Activated CD8-positive, alpha-beta T cell treated with anti-CD3 and anti-CD28 coated beads, Interleukin-2, amount 10 ng/mL, durations not matched to agents 7 days and 5 days (primary cell): ENCODE measurements at regions not wholly inside any gene's neighbourhood (a gene's known extent, or its start where the extent isn't known, plus 50 kb on each side); places are given as distances from the start of the nearest gene placed in this dataset.

Source experiments
- ATAC-seq: fragments of 150-1000 bp; cut with Tn5 transposase; one replicate; pipeline ENCODE4 v1.10.0; 2021; ENCODE audit warnings: moderate library complexity
- CTCF ChIA-PET: fragments of 350-600 bp; sonication (Branson Sonifier 250); formaldehyde crosslinking; loops from one replicate; lab custom pipeline; 2021; ENCODE audit warnings: antibody characterized with exemption; lab: Charles Lee
- POLR2A ChIA-PET: fragments of 350-600 bp; sonication (Branson Sonifier 250); formaldehyde crosslinking; loops from one replicate; lab custom pipeline; 2021; ENCODE audit warnings: antibody characterized with exemption; lab: Charles Lee
- DNase-seq: peaks from one replicate; pipeline ENCODE4 v3.0.0-alpha.2; 2020
- H3K27ac Mint-ChIP-seq: one replicate; pipeline ENCODE4 v1.8.0; 2021; ENCODE audit warnings: mild to moderate bottlenecking, mixed read lengths
- H3K27me3 Mint-ChIP-seq: one replicate; pipeline ENCODE4 v1.8.0; 2021; ENCODE audit warnings: low read depth, mixed read lengths
- H3K36me3 Mint-ChIP-seq: one replicate; pipeline ENCODE4 v1.8.0; 2021; ENCODE audit warnings: low read depth, mixed read lengths
- H3K4me1 Mint-ChIP-seq: one replicate; pipeline ENCODE4 v1.8.0; 2021; ENCODE audit warnings: low read depth, mixed read lengths
- H3K4me3 Mint-ChIP-seq: one replicate; pipeline ENCODE4 v1.8.0; 2021; ENCODE audit warnings: mild to moderate bottlenecking, mixed read lengths
- H3K9me3 Mint-ChIP-seq: one replicate; pipeline ENCODE4 v1.8.0; 2022; ENCODE audit warnings: mixed read lengths; ENCODE audit not compliant: insufficient read depth

- no peaks in the 10 kb centered on the region for H3K36me3 Mint-ChIP-seq
- H3K27ac Mint-ChIP-seq, result no peak overlapping the region
- DNase-seq (no peak), ATAC-seq (no peak)
- H3K4me1 Mint-ChIP-seq, result no peaks in the 10 kb centered on the region
- no peaks in the 10 kb centered on the region for H3K9me3 Mint-ChIP-seq
- no peaks in the 10 kb centered on the region for H3K27me3 Mint-ChIP-seq
- no peak overlapping the region for H3K4me3 Mint-ChIP-seq
- CTCF ChIA-PET, result no interaction called here
- POLR2A ChIA-PET, result no interaction called here
Observed at GRCh38 chr6:166026586-166027126, 141.0 kb downstream of the TBXT start.

DNA sequence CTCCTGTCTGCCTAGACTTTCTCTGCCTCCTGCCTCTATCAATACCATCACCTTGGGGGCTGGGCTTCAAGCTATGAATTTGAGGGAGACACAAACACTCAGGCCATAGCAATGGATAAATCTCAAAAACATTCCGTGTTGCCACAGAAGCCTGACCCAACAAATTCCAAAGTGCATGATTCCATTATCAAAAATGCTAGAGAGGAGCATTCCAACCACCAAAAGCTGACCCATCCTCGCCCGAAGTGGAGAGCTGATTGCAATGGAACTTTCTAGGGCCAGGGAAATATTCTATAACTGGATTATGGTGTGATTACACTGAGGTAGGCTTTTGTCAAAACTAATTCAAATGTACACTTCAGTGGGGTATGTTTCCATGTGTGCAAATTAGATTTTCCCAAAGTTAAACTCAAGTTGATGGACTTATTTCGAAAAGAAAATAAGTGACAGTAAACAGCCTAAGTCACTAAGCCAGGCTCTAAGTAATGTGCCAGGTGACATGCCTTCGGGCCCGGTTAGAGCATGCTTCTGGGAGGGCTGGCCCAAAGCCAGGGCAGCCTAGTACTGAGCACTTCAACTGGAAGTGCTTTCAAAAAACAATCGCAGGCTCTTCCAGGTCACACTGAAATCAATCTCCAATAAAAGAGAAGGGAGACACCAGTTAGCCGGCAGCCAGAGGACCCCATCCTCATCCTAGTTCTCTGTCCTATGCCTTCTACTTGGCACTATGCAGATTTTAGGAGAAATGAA is 142.3 kb downstream of the TBXT start:
- ATAC-seq (no peak), DNase-seq (no peak)
- no peak overlapping the region for H3K4me3 Mint-ChIP-seq
- H3K4me1 Mint-ChIP-seq, result no peaks in the 10 kb centered on the region
- H3K36me3 Mint-ChIP-seq, result no peaks in the 10 kb centered on the region
- ChIA-PET CTCF (no interaction called here), POLR2A (no interaction called here)
- H3K27ac Mint-ChIP-seq, result no peak overlapping the region
- H3K27me3 Mint-ChIP-seq, result no peaks in the 10 kb centered on the region
- no peaks in the 10 kb centered on the region for H3K9me3 Mint-ChIP-seq

- Mint-ChIP-seq H3K36me3 (no peaks in the 10 kb centered on the region), H3K4me1 (no peaks in the 10 kb centered on the region), H3K27me3 (no peaks in the 10 kb centered on the region), H3K9me3 (no peaks in the 10 kb centered on the region), H3K4me3 (no peak overlapping the region), H3K27ac (no peak overlapping the region)
- ChIA-PET POLR2A (no interaction called here), CTCF (no interaction called here)
- ATAC-seq (peak; percentile 49), DNase-seq (no peak)
Observed at GRCh38 chr6:166024252-166024651, 143.4 kb downstream of the TBXT start.

DNA sequence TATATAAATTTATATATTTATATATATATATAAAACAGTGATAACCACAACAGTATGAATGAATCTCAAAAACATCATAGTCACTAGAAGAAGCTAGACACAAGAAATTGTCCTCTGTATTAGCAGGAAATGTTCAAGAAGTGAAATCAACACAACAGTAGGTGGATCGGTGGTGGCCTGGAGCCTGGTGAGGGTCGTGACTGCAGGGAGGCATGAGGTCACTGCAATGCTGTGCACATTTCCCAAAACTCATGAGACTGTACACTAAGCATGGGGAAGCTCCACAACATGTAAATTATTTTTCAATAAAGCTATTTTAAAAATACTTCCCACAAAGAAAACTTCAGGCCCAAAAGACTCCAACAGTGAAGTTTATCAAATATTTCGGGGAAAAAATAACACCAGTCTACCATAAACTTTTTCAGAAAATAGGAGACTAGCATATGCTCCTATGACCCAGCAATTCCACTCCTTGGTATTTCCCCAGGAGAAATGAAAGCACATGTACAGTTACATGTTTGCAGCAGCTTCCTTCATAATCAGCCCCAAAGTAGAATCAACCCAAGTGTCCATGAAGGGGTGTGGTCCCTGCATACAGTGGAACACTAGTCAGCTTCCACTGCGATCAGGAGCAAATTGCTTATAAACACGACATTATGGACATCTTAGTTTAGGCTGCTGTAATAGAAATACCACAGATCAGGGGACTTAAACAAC is 144.2 kb downstream of the TBXT start:
- no peak for DNase-seq
- Mint-ChIP-seq H3K9me3 (no peaks in the 10 kb centered on the region), H3K27ac (no peak overlapping the region), H3K4me1 (no peaks in the 10 kb centered on the region), H3K27me3 (no peaks in the 10 kb centered on the region), H3K4me3 (no peak overlapping the region), H3K36me3 (no peaks in the 10 kb centered on the region)
- ChIA-PET CTCF (no interaction called here), POLR2A (no interaction called here)
- ATAC-seq, result no peak

- ATAC-seq, result no peak
- no peaks in the 10 kb centered on the region for H3K4me1 Mint-ChIP-seq
Observed at GRCh38 chr6:166021429-166021828, 146.2 kb downstream of the TBXT start.

GRCh38 chr6:166019214-166019613 is 148.4 kb downstream of the TBXT start:
- Mint-ChIP-seq H3K27me3 (no peaks in the 10 kb centered on the region), H3K36me3 (no peaks in the 10 kb centered on the region), H3K9me3 (peaks cover 6% of the 10 kb centered on the region), H3K4me1 (no peaks in the 10 kb centered on the region), H3K4me3 (no peak overlapping the region), H3K27ac (no peak overlapping the region)
- DNase-seq (no peak), ATAC-seq (no peak)
- CTCF ChIA-PET, result no interaction called here
- POLR2A ChIA-PET, result no interaction called here

More at GRCh38 chr6:166021429-166021828, 146.2 kb downstream of the TBXT start:
- POLR2A ChIA-PET, result no interaction called here
- H3K9me3 Mint-ChIP-seq, result peaks cover 2% of the 10 kb centered on the region
- DNase-seq, result no peak
- no peak overlapping the region for H3K4me3 Mint-ChIP-seq
- CTCF ChIA-PET, result no interaction called here
- H3K36me3 Mint-ChIP-seq, result no peaks in the 10 kb centered on the region
- H3K27me3 Mint-ChIP-seq, result no peaks in the 10 kb centered on the region
- H3K27ac Mint-ChIP-seq, result no peak overlapping the region

DNA sequence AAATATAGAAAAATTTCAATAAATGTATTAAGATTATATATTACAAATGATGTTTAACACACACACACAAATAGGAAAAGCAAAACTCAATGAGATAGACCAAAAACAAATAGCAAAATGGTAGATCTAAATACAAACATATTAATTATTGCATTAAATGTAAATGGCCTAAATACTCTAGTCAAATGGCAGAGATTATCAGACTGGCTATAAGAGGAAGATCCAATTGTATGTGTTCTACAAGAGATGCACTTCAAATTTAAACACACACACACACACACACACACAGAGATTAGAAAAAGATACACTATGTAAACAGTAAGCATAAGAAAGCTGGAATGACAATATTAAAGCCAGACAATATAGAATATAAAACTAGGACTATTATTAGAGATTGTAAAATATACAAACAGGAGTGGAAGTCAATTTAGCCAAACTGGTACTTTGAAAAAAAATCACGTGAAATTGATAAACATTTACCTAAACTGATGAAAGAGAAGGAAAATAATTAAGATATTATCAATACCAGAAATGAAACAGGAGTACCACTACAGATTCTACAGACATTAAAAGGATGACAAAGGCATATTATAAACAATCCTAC is 150.5 kb downstream of the TBXT start:
- no peaks in the 10 kb centered on the region for H3K27me3 Mint-ChIP-seq
- ChIA-PET CTCF (no interaction called here), POLR2A (no interaction called here)
- H3K27ac Mint-ChIP-seq, result no peak overlapping the region
- peaks cover 6% of the 10 kb centered on the region for H3K9me3 Mint-ChIP-seq
- no peaks in the 10 kb centered on the region for H3K4me1 Mint-ChIP-seq
- no peaks in the 10 kb centered on the region for H3K36me3 Mint-ChIP-seq
- no peak for ATAC-seq
- DNase-seq, result no peak
- no peak overlapping the region for H3K4me3 Mint-ChIP-seq

DNA sequence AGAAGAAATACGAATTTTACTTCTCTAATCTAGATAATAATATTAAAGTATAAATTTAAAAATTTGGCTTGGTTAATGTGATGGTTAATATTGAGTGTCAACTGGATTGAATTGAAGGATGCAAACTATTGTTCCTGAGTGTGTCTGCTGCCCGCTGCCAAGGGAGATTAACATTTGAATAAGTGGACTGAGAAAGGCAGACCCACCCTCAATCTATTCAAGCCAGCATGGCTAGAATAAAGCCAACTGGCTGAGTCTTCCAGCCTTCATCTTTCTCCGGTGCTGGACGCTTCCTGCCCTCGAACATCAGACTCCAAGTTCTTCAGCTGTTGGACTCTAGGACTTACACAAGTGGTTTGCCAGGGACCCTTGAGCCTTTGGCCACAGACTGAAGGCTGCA is 152.7 kb downstream of the TBXT start:
- Mint-ChIP-seq H3K9me3 (peaks cover 6% of the 10 kb centered on the region), H3K36me3 (no peaks in the 10 kb centered on the region), H3K4me1 (no peaks in the 10 kb centered on the region), H3K27ac (no peak overlapping the region), H3K27me3 (peaks cover 6% of the 10 kb centered on the region), H3K4me3 (no peak overlapping the region)
- CTCF ChIA-PET, result no interaction called here
- DNase-seq, result no peak
- POLR2A ChIA-PET, result no interaction called here
- no peak for ATAC-seq

- peaks cover 42% of the 10 kb centered on the region for H3K27me3 Mint-ChIP-seq
- H3K4me1 Mint-ChIP-seq, result no peaks in the 10 kb centered on the region
- ATAC-seq (no peak), DNase-seq (no peak)
- H3K9me3 Mint-ChIP-seq, result no peaks in the 10 kb centered on the region
- POLR2A ChIA-PET, result no interaction called here
- CTCF ChIA-PET, result no interaction called here
- no peak overlapping the region for H3K27ac Mint-ChIP-seq
- no peak overlapping the region for H3K4me3 Mint-ChIP-seq
- H3K36me3 Mint-ChIP-seq, result no peaks in the 10 kb centered on the region
Observed at GRCh38 chr6:166010136-166010960, 157.3 kb downstream of the TBXT start.

- H3K27ac Mint-ChIP-seq, result no peak overlapping the region
- ChIA-PET POLR2A (no interaction called here), CTCF (no interaction called here)
- no peaks in the 10 kb centered on the region for H3K9me3 Mint-ChIP-seq
- peaks cover 51% of the 10 kb centered on the region for H3K27me3 Mint-ChIP-seq
- DNase-seq (no peak), ATAC-seq (no peak)
- H3K4me1 Mint-ChIP-seq, result no peaks in the 10 kb centered on the region
- H3K4me3 Mint-ChIP-seq, result no peak overlapping the region
- H3K36me3 Mint-ChIP-seq, result no peaks in the 10 kb centered on the region
Observed at GRCh38 chr6:166009385-166010031, 158.1 kb downstream of the TBXT start.
